ENCODE measurements at regions not wholly inside any gene's neighbourhood (a gene's known extent, or its start where the extent isn't known, plus 50 kb on each side); places are given as distances from the start of the nearest gene placed in this dataset.

DNA sequence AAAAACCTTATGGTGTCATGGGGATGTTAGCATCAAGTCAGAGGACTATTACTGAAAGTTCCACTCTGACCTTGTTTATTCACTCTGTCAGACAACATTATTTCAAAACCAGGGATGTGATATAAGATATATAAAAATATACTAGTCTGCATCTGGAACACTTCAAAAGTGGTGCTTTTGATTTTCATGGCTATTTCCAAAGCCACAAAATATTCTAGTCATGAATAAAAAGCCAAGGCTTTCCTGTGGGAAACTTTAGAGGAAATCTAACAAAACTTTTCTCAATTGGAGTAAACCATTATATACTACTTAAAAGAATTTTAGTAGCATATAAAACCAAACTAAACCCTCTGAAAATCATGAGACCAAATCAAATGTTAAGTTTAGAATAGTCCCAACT, 205.2 kb downstream of the TMEM26 start:
- H3K4me1 ChIP-seq, result no peaks in the 10 kb centered on the region
- H3K36me3 ChIP-seq (ENCODE audit: control insufficient read depth, insufficient read depth, low read length), result no peaks in the 10 kb centered on the region
- no peak overlapping the region for H3K4me2 ChIP-seq (ENCODE audit: low read length)
- H3K79me2 ChIP-seq, result no peaks in the 10 kb centered on the region
- no peak overlapping the region for H3K9ac ChIP-seq
- TF ChIP-seq, protein P1, sequence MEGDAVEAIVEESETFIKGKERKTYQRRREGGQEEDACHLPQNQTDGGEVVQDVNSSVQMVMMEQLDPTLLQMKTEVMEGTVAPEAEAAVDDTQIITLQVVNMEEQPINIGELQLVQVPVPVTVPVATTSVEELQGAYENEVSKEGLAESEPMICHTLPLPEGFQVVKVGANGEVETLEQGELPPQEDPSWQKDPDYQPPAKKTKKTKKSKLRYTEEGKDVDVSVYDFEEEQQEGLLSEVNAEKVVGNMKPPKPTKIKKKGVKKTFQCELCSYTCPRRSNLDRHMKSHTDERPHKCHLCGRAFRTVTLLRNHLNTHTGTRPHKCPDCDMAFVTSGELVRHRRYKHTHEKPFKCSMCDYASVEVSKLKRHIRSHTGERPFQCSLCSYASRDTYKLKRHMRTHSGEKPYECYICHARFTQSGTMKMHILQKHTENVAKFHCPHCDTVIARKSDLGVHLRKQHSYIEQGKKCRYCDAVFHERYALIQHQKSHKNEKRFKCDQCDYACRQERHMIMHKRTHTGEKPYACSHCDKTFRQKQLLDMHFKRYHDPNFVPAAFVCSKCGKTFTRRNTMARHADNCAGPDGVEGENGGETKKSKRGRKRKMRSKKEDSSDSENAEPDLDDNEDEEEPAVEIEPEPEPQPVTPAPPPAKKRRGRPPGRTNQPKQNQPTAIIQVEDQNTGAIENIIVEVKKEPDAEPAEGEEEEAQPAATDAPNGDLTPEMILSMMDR (IDR thresholded peaks at IDR 0.05), result no peak
- no peak overlapping the region for H3K27ac ChIP-seq
- no peaks in the 10 kb centered on the region for H3K27me3 ChIP-seq (ENCODE audit: control insufficient read depth, insufficient read depth, low read length)
- H2AFZ ChIP-seq, result no peak overlapping the region
- H3K9me3 ChIP-seq (ENCODE audit: control insufficient read depth, low read length), result no peaks in the 10 kb centered on the region
- H3K4me3 ChIP-seq (ENCODE audit: low read depth, low read length), result no peak overlapping the region

DNA sequence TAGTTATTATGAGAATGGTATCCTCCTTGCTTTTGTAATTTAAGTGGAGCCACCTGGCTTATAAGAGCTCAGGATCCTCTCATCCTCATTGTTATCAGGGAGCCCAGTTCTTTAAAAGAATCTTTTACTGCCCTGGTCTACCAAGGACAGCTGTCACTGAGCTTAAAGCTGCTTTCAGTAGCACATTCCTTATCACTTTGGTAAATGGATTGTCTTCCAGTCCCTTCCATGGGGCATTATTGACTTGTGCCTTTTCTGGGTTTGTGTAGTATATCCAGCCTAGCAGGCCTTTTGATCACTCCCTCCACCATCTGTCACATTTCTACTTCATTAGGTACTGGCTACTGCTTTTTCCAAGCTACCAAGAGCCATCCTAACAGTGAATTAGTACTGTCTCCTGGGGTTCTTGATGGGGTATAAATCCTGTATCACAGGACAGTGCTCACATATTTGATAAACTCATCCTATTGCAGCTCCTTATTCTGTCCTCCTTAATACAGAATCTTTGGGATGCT, 208.9 kb downstream of the TMEM26 start:
- Histone ChIP-seq H3K79me2 (no peaks in the 10 kb centered on the region), H3K27ac (no peak overlapping the region), H3K9me3 (ENCODE audit: control insufficient read depth, low read length) (no peaks in the 10 kb centered on the region)

DNA sequence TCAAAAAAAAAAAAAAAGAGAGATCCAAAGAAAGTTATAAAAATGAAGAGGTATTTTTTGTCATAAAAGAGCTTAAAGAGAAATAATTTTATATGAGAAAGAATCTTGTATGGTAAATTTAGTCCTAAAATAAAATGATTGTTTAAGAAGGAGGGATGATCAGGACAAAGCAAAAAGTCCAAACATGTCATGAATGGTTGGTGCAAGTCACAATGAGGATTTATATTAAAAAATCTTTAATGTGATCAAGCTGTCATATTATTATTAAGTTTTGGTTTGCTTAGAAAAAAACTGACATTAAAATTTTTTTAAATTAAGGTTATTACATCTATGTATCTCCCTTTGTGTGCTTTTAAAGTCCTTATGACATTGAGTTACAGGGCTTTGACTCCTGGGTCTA, 220.4 kb downstream of the TMEM26 start:
- Histone ChIP-seq H3K27ac (no peak overlapping the region), H3K36me3 (ENCODE audit: control insufficient read depth, insufficient read depth, low read length) (no peaks in the 10 kb centered on the region), H3K9ac (no peak overlapping the region), H3K27me3 (ENCODE audit: control insufficient read depth, insufficient read depth, low read length) (no peaks in the 10 kb centered on the region), H3K4me2 (ENCODE audit: low read length) (no peak overlapping the region), H3K9me3 (ENCODE audit: control insufficient read depth, low read length) (no peaks in the 10 kb centered on the region), H3K4me1 (no peaks in the 10 kb centered on the region), H3K4me3 (ENCODE audit: low read depth, low read length) (no peak overlapping the region), H3K79me2 (no peaks in the 10 kb centered on the region), H2AFZ (no peak overlapping the region)
- TF ChIP-seq, protein P1 (IDR thresholded peaks at IDR 0.05), result no peak

More for the DNA sequence above, 208.9 kb downstream of the TMEM26 start:
- H3K36me3 ChIP-seq (ENCODE audit: control insufficient read depth, insufficient read depth, low read length), result no peaks in the 10 kb centered on the region
- no peak overlapping the region for H3K9ac ChIP-seq
- no peak overlapping the region for H2AFZ ChIP-seq
- H3K4me1 ChIP-seq, result no peaks in the 10 kb centered on the region
- H3K4me3 ChIP-seq (ENCODE audit: low read depth, low read length), result no peak overlapping the region
- H3K27me3 ChIP-seq (ENCODE audit: control insufficient read depth, insufficient read depth, low read length), result no peaks in the 10 kb centered on the region
- TF ChIP-seq, protein P1 (IDR thresholded peaks at IDR 0.05), result no peak
- H3K4me2 ChIP-seq (ENCODE audit: low read length), result no peak overlapping the region

DNA sequence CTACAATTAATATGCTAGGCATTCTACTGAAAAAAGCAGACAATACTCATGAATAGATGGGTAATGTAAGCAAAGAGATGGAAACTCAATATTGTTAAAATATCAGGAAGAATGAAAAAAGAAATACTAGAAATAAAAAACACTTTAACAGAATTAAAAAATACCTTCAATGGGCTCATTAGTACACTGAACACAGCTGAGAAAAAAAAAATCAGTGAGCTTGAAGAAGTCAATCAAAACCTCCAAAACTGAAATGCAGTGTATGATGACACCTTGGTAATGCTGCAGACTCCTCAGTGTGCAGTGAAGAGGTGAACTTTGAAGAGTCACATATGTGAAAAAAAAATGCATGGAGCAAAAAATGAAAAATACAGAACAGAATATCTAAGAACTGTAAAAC, 227.2 kb downstream of the TMEM26 start:
- Histone ChIP-seq H3K9ac (no peak overlapping the region), H3K79me2 (no peaks in the 10 kb centered on the region), H3K27ac (no peak overlapping the region), H3K9me3 (ENCODE audit: control insufficient read depth, low read length) (no peaks in the 10 kb centered on the region), H3K4me2 (ENCODE audit: low read length) (no peak overlapping the region), H3K4me1 (no peaks in the 10 kb centered on the region), H3K27me3 (ENCODE audit: control insufficient read depth, insufficient read depth, low read length) (no peaks in the 10 kb centered on the region), H3K4me3 (ENCODE audit: low read depth, low read length) (no peak overlapping the region), H2AFZ (no peak overlapping the region), H3K36me3 (ENCODE audit: control insufficient read depth, insufficient read depth, low read length) (no peaks in the 10 kb centered on the region)
- TF ChIP-seq, protein P1 (IDR thresholded peaks at IDR 0.05), result no peak

DNA sequence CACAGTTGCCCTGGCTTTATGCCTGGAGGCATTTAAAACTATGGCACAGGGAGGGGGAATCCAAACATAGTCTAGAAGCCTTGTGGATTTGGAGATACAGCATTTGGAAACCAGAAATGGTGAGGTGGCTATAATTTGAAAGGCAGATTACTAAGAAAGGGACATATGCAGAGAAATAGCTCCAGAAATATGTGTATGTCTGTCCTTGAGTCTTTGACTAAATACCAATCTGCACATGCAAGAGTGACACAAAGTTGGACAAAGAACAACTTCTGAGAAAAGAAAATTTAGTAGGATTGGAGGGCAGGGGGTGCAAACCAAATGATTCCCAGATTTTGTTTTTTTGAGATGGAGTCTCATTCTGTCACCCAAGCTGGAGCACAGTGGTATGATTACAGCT, 229.6 kb downstream of the TMEM26 start:
- no peaks in the 10 kb centered on the region for H3K9me3 ChIP-seq (ENCODE audit: control insufficient read depth, low read length)
- H3K4me1 ChIP-seq, result no peaks in the 10 kb centered on the region
- no peaks in the 10 kb centered on the region for H3K27me3 ChIP-seq (ENCODE audit: control insufficient read depth, insufficient read depth, low read length)
- H3K4me2 ChIP-seq (ENCODE audit: low read length), result no peak overlapping the region
- H3K36me3 ChIP-seq (ENCODE audit: control insufficient read depth, insufficient read depth, low read length), result no peaks in the 10 kb centered on the region
- no peak overlapping the region for H3K9ac ChIP-seq
- no peaks in the 10 kb centered on the region for H3K79me2 ChIP-seq
- H3K27ac ChIP-seq, result no peak overlapping the region
- H2AFZ ChIP-seq, result no peak overlapping the region
- TF ChIP-seq, protein P1 (IDR thresholded peaks at IDR 0.05), result no peak
- H3K4me3 ChIP-seq (ENCODE audit: low read depth, low read length), result no peak overlapping the region

All from parathyroid adenoma (tissue), 2 donors.